SKM-1 (cell line): ENCODE measurements at regions not wholly inside any gene's neighbourhood (a gene's known extent, or its start where the extent isn't known, plus 50 kb on each side); places are given as distances from the start of the nearest gene placed in this dataset.
"Not testable (repeated sequence)": the region's sequence is repeated elsewhere in the genome, so short reads cannot be mapped to it uniquely, and the experiment has no call there.

Source experiments
- DNase-seq: peaks from one replicate; lab custom pipeline; 2025; ENCODE audit not compliant: unreplicated experiment; lab: John Stamatoyannopoulos, UW

DNA sequence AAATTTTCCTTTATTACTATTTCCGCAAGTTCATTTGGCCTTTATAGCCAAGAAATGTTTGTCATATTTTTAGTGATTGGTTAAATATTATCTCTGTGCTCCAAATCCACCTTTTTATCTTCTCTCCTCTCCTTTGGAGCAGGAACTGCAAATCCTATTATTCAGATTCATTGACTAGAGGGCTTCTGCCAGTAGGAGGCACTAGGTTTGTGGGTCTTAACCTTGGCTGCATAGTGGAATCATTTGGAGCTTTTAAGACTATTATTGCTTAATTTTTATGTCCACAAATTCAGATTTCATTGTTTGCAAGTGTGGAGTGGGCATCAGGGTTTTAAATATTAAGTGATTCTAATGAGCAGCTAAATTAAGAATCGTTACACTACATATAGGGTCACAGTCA, 75.3 kb upstream of the SYT10 start:
- DNase-seq = no peak

DNA sequence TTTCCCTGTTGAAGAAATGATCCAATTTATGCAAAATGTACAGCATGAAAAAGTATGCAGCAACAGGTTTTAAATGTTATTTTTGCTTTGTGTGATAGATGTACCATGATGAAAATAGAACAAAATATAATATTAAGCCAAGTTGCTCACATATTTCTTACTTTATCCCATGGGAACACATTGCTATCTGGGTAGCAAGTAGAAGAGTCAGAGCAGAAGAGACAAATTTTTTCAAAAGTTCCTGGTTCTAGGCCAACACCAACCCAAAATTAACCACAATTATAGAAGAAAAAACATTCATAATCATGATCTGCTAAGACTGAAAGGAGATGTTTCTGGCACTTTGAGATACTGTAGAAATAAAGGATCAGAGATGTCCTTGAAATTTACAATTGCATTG, 79.9 kb upstream of the SYT10 start:
- no peak for DNase-seq

DNA sequence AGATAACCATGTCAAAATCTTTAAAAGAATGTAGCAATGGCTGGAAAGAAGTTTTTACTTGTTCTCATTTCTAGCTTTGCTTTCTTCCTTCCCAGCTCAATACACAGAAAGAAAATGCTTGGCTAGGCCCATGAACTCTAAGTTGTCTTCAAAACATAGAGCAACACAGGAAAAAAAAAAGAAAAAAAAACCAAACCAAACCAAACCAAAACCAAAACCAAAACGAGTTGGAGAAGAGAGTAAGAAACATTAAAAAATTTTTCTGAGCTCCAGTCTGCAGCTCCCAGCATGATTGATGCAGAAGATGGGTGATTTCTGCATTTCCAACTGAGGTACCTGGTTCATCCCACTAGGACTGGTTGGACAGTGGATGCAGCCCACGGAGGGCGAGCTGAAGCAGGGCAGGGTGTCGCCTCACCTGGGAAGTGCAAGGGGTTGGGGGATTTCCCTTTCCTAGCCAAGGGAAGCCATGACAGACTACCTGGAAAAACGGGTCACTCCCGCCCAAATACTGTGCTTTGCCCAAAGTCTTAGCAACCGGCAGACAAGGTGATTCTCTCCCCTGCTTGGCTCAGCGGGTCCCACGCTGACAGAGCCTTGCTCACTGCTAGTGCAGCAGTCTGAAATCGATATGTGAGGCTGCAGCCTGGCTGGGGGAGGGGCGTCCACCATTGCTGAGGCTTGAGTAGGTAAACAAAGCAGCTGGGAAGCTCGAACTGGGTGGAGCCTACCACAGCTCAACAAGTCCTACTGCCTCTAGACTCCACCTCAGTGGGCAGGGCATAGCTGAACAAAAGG, 81.1 kb upstream of the SYT10 start:
- not testable (repeated sequence) for DNase-seq

DNA sequence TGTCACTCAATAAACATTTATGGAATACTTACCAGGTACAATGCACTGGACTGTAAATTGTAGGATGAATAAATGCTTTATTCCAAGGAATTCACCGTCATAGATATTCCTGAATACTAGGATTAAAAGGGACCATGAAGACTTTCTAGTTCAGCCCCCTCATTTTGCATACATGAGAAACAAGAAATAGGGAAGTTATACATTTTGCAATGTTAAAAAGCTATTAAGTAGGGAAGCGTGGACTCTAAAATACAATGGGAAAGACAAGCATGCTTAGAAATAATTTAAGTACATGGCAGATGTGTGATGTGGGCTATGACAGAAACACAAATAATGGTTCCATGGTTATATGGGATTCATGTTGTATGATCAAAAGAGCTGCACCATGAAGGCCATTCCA, 89.4 kb upstream of the SYT10 start:
- DNase-seq = no peak

DNA sequence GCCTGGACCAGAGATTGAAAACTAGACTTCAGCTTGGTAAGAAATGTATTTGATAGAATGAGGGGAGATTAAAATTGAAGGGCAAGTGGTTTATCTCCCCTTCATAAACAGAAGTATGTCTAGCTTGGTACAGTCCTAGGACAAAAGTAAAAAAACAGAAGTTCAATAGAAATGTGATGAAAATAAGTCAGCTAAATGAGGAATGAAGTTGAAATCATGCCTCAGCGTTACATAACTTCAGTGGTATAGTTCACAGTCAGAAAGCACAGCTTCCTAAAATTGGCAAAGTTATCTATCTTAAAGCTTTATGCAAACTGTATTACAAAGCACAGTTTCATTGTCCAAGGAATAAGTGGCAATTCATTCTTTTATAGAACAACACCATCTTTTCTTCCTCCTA, 90.2 kb upstream of the SYT10 start:
- peak; percentile 38 for DNase-seq

DNA sequence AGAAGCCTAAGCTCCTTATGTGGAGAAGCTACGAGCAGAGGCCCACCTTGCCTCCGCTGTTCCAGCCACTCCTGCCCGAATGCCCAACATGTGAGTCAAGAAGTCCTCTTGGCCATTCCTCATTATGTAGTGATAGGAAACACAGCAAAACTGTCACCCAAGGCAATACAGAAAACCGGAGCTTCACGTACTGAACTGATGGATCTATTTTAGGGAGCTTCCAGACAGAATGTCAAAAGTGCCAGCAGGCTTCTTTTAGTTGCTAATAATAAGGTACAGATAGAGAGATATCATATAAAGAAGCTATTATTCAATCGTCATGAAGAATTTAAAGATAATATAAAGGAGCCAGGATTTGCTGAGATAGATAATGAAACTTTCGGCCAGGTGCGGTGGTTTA, 91.6 kb upstream of the SYT10 start:
- DNase-seq = no peak

DNA sequence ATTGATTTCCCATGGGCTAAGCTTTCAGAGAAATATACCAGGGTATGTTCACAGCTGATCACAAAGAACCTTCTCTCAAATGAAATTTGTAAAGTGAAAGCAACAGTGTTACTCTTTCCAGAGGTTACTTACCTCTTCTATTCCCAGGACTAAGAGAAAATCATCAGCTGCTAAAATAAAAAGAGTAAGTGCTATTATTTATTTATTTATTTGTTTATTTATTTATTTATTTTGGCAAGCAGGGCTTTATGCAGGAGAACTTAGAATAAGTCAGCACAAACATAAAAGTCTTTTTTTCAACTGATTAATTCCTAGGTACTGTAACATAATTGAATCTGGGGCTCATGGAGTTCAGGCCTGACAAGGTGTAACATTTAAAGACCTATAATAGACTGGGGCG, 93.9 kb upstream of the SYT10 start:
- DNase-seq = no peak

DNA sequence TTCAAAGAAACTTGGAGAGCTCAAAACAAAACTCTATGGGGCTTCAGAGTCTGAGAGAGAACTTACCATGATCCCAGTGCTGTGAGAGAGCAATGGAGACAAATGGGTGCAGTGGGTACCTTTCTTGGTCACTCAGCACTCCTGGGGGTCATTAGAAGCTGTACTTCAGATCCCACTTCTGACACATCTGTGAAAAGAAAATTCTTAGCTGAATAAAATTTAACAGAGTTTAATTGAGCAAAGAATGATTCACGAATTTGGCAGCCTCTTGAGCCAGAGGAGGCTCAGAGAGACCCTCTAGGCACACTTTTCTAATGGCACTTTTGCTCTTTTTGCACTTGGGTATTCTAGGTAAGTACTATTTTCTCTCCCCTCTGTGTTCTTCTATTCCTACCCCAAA, 96.8 kb upstream of the SYT10 start:
- no peak for DNase-seq

DNA sequence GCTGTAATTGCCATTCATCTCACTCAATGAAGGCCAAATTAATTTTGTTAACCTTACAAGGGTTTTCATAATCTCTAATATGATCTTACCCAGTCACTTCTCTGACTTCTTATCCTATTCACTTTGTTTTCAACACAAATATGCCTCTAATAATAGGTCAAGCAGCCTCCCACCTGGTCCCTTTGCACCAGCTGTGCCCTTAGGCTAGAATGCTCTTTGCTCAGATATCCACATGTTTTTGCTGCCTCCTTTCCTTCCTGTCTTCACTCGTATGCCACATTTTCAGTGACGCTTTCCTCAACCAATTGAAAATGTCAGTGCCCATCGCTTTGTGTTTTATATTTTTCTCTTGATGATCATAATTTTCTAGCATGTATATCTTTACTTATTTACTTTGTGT, 106.4 kb upstream of the SYT10 start:
- no peak for DNase-seq

DNA sequence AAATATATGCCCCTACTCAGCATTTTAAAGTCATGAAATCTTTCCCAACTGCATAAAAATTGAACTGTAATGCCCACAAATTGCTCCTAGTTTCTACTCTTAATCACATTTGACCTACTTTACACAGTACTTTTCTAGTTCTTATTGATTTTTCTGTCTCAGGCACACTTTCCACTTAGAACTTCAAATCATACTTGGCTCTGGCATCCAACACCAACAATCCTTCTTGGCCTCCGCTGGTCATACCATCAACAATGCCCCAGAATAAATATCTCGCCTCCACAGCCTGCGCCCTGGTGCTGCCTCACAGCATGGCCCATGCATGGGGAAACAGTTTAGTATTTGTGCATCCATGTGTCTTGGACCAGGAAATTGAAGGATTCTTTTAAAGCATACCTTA, 107.5 kb upstream of the SYT10 start:
- DNase-seq = no peak

DNA sequence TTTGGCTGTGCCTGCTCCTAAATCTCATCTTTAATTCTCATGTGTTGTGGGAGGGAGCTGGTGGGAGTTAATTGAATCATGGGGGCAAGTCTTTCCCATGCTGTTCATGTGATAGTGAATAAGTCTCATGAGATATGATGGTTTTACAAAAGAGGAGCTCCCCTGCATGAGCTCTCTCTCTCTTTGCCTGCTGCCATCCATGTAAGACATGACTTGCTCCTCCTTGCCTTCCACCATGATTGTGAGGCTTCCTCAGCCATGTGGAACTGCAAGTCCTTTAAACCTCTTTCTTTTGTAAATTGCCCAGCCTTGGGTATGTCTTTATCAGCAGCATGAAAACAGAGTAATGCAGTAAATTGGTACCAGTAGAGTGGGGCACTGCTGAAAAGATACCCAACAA, 110.6 kb upstream of the SYT10 start:
- DNase-seq = not testable (repeated sequence)

DNA sequence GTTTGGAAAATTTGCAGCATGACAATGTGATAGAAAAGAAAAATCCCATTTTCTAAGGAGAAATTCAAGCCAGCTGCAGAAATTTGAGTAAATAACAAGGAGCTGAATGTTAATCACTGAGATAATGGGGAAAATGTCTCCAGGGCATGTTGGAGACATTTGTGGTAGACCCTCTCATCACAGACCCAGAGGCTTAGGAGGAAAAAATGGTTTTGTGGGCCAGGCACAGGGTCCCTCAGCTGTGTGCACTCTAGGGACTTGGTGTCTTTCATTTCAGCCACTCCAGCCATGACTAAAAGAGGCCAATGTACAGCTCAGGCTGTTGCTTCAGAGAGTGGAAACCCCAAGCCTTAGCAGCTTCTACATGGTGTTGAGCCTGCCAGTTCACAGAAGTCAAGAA, 111.4 kb upstream of the SYT10 start:
- no peak for DNase-seq

DNA sequence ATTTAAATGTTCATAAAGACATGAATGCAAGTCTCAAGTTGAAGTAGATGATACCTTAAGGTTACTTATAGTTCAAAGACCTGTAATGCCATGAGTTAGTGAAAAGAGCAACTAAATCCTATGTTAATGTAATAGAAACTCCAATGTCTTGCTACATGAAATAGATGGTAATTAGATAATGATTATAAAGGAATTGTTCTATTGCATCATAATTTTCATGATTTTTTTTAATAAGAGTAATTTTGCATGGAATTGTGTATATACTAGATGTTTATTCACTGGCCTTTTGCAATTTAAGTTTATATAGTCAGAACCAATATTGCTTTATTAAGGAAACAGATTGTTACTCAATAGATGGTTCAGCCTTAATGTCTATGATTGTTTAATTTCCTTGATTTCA, 115.5 kb upstream of the SYT10 start:
- no peak for DNase-seq

DNA sequence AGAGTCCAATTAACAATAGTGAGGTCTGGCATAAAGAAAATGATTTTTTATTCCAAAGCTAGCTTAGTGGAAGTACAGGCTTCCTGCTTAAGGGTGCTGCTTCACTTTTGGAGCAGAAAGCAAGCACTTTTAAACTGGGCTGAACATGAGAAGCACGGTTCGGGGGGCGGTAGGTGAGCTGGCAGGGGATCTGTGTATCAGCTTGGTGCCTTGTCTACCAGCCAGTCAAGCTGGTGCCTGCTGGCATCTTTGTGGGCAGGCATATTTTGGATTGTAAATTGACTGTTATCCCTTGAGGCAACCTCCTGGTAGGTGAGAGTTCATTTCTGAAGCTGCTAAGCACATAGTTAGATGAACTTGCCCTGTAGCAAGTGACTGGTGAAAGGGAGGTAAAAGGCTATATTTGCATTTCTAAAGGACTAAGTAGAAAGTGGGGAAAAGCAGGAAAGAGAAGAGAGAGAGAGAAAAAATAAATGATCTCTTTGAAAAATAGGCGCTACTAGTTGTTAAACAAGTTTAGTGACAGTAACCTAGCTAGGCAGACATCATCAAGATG, 121.1 kb upstream of the SYT10 start:
- DNase-seq = no peak

DNA sequence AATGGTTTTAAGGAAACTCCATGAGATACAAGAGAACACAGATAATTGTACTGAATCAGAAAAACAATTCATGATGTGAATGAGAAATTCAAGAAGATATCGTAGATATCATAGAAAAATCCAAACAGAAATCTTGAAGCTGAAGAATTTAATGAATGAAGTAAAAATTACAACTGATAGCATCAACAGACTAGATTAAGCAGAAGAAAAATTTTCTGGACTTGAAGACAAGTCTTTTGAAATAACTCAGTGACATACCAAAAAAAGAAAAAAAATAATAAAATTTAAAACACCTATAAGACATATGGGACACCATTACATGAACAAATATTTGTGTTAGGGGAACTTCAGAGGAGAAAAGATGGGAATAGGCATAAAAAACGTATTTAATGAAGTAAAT, 122.8 kb upstream of the SYT10 start:
- DNase-seq = no peak

DNA sequence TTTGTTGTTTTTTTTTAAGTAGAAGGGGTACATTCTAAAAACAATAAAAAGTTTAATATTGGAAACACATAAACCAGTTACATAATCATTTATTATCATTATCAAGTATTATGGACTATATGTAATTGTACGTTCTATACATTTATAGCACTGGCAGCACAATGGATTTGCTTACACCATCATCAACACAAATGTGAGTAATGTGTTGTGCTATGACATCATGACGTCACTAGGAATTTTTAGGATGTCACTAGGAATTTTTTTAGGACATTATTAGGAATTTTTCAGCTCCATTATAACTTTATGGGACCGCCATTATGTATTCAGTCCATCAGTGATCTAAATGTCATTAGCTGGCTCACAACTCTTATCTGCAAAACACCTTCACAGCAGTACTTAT, 126.8 kb upstream of the SYT10 start:
- DNase-seq = no peak

DNA sequence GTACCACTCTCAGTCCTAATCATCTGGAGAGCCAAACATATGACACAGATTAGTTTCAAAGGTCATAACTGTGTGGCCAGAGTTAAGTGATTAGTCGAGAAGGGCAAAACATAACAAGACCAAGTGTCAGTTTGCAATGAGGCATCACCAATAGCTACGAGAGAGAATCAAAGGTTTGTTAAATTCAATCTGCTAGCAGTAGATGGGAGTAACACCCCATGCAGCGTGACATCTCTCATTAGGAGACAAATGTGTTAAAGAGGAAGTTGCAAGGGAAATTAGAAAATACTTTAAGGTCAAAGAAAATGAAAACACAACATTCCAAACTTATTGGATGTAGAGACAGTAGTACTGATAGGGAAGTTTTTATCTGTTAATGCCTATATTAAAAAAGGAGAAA, 135.7 kb upstream of the SYT10 start:
- DNase-seq = no peak

DNA sequence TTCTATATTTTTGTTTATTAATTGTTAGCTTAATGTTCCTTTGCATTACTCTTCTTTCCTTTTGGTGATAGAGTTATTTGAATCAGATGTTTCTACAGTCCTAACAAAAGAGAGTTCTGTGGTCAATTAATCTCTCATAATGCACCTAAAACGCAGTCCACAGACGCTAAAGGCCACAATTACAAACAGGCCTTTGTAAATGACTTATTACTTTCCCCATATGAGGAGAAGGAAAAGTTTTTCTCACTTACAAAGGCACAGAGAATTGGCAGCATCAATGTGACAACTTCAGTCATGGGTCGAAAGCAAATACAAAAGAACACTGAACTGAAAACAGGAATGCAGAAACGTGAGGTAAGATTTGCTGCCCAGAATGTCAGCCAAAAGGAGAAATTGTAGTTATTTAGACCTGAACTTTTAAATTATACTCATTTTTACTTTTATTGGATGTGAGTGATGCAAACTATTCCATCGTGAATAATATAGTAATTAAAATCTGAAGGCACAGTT, 142.0 kb upstream of the SYT10 start:
- DNase-seq = no peak

DNA sequence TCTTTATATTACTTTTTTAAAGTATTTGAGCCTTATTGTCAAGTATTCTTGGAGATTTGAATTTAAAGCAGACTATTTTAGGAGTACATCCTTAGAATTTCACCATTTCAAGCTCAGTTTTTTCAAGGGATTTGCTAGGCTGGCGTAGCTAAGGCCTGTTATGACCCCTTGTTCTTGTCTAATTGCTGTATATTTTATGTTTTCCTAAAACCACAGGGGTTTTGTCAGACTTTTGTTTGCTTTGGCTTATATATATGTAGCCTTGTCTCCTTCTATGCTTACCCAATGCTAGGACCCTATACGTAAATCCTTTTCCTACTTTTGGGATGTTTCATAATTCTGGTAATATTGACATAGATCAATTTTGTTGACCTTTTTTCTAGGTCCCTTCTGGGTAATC, 147.0 kb upstream of the SYT10 start:
- DNase-seq = no peak

DNA sequence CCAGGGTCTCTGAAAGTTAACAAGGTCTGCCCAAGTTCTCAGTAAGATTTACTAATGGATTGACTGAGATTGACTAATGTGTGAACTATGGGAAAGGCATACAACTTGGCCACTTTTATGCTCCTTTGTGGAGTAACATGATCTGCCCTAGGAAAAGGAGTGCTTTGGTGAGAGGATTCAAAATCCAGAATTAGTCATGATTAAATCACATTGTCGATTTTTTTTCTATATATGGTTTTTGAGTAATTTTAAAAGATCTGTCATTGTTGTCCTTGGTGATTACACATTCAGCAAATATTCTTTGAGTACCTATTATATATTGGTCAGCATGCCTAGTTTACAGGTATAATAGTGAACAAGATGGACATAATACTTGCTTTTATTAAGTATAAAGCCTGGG, 147.7 kb upstream of the SYT10 start:
- no peak for DNase-seq

DNA sequence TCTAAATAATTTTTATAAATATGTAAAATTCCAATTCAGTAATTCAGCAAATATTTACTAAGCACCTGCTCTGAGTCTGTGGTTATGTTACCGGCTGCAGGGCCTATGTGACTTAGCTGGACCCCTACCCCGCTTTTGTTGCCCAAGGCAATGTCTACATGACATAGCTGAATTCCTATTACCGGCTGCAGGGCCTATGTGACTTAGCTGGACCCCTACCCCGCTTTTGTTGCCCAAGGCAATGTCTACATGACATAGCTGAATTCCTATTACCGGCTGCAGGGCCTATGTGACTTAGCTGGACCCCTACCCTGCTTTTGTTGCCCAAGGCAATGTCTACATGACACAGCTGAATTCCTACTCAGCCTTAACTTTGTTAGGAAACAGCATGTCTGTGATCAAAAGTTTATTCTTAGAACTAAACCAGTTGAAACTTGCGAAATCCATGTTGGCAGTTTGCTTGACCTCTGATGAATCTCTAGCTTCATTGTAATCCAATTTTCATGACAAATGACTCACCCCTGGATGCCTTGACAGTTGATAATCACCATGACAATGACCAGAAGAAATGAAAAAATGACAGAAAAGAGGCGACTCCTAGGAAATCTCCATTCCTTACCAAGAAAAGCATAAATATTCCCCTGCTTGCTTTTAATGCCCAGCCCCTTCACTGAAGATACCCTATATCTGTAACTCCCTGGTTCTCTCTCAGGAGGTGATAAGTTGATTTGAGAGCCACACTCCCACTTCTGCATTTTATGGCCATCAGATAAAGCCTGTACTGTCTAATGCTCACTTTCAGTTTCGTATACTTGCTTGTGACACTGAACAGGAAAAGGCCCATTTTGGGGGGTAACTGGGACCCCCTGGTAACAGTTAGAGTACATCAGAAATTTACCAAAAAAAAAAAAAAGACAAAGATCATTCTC, 148.4 kb upstream of the SYT10 start:
- DNase-seq = peak; percentile 34
